ENCODE measurements at regions not wholly inside any gene's neighbourhood (a gene's known extent, or its start where the extent isn't known, plus 50 kb on each side); places are given as distances from the start of the nearest gene placed in this dataset.

GRCh38 chrX:146754268-146754667, 55.3 kb upstream of the CXorf51B start:
- ATAC-seq: no peak
- RAD21 ChIA-PET (ENCODE audit: unreplicated experiment): no interaction called here
- H3K4me2 ChIP-seq (ENCODE audit: control insufficient read depth, insufficient read depth): no peak overlapping the region
- H4K20me1 ChIP-seq (ENCODE audit: control insufficient read depth, insufficient read depth): no peaks in the 10 kb centered on the region
- POLR2A ChIA-PET: no interaction called here
- no peaks in the 10 kb centered on the region for H3K9me3 ChIP-seq (replicated peaks; ENCODE audit: control insufficient read depth, insufficient read depth, low read length)
- H3K4me1 ChIP-seq (ENCODE audit: control insufficient read depth, insufficient read depth, low read length): no peaks in the 10 kb centered on the region
- no peak overlapping the region for H3K27ac ChIP-seq (ENCODE audit: control insufficient read depth, insufficient read depth)
- CTCF ChIA-PET: no interaction called here
- H2AFZ ChIP-seq (ENCODE audit: control insufficient read depth, low read depth, low read length): no peak overlapping the region
- H3K79me2 ChIP-seq (ENCODE audit: control insufficient read depth, insufficient read depth, low read length): no peaks in the 10 kb centered on the region
- TF ChIP-seq ZNF384 (IDR thresholded peaks at IDR 0.05; ENCODE audit: borderline replicate concordance, low read depth, low read length) (no peak), POU2F2 (IDR thresholded peaks at IDR 0.05; ENCODE audit: borderline replicate concordance, low read depth, low read length) (no peak), SMAD5 (IDR thresholded peaks at IDR 0.05; ENCODE audit: low read depth) (no peak), CUX1 (IDR thresholded peaks at IDR 0.05; ENCODE audit: insufficient replicate concordance, low read depth, low read length) (no peak), SRF (IDR thresholded peaks at IDR 0.05; ENCODE audit: low read depth in 2 of 2, low read length in 2 of 2) (no peak)
- FAIRE-seq: no peak
- H3K4me3 ChIP-seq: no peak overlapping the region
- H3K27me3 ChIP-seq (replicated peaks in 1 of 2; ENCODE audit: control insufficient read depth in 2 of 2, insufficient read depth in 2 of 2, low read length in 1 of 2): no peaks in the 10 kb centered on the region
- no TSS peak for BruUV-seq (replicated peaks)
- 0% methylated on average over 3 of the region's 3 CpGs for WGBS (ENCODE audit: insufficient coverage, insufficient replicate concordance, low lambda C conversion rate, missing lambda C conversion rate)
- SMC1A ChIA-PET (ENCODE audit: uncharacterized antibody, unreplicated experiment): interaction anchor here (1.1 kb wide), 1 partner anchor 23 kb away, joined by 3 read pairs; no protein-coding TSS in a partner anchor
- DNase-seq (ENCODE audit: low read depth, low spot score): no peak
- in situ Hi-C loops (cut with MboI) (no loop called here), intact Hi-C loops (cut with micrococcal nuclease; ENCODE audit: unreplicated experiment) (no loop called here)
- no peak overlapping the region for H3K9ac ChIP-seq (ENCODE audit: control insufficient read depth, insufficient read depth, low read length)
- no peaks in the 10 kb centered on the region for H3K36me3 ChIP-seq (ENCODE audit: control insufficient read depth in 2 of 2, insufficient read depth in 2 of 2, low read length in 1 of 2)

Data from GM12878 (cell line).